D721Med (cell line): ENCODE measurements at regions not wholly inside any gene's neighbourhood (a gene's known extent, or its start where the extent isn't known, plus 50 kb on each side); places are given as distances from the start of the nearest gene placed in this dataset.
"Not testable (repeated sequence)": the region's sequence is repeated elsewhere in the genome, so short reads cannot be mapped to it uniquely, and the experiment has no call there.

Experiments
- DNase-seq: peaks from one replicate; pipeline ENCODE4 v3.0.0; 2011; ENCODE audit warnings: low spot score; ENCODE audit not compliant: insufficient read length
- FAIRE-seq: peaks from 2 replicates; lab custom pipeline; 2011; peaks lifted over from hg19 to GRCh38; lab: Jason Lieb, UNC
- TF ChIP-seq, protein P1 (sequence below): IDR thresholded peaks from 2 replicates; pipeline ENCODE4 v1.5.1; 2012; ENCODE audit warnings: mild to moderate bottlenecking, control low read depth; ENCODE audit not compliant: insufficient read depth; ENCODE audit errors: missing control alignments

DNA sequence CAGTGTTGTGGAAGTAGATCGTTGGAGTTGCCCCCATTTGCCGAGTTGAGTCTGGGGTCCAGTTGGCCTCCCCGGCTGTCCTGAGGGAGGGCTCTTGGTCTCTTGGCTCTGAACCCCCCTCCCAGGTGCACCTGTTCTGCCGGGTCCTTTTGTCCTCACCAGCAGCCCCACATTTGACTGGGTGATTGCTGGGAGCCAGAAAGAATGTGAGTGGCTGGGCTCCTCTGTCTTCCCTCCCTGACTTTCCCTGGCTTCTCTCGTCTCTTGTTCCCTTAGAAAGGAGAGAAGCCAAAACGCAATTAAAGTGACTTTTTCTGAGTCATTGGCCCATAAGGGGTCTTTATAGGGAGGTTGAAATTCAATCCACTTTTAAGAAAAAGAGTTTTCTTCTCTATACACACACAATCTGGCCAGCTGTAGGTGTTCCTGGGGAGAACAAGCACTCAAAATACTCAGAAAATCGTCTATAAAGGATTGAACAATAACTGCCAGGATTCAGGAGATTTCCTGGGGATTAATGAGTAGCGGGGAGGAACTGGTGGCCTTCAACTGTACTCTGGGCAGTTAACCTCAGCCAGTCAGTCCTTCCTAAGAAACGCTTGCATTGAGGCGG lies 131.0 kb downstream of the TMEM182 start:
- FAIRE-seq (no peak), DNase-seq (no peak)
- TF ChIP-seq, protein P1, sequence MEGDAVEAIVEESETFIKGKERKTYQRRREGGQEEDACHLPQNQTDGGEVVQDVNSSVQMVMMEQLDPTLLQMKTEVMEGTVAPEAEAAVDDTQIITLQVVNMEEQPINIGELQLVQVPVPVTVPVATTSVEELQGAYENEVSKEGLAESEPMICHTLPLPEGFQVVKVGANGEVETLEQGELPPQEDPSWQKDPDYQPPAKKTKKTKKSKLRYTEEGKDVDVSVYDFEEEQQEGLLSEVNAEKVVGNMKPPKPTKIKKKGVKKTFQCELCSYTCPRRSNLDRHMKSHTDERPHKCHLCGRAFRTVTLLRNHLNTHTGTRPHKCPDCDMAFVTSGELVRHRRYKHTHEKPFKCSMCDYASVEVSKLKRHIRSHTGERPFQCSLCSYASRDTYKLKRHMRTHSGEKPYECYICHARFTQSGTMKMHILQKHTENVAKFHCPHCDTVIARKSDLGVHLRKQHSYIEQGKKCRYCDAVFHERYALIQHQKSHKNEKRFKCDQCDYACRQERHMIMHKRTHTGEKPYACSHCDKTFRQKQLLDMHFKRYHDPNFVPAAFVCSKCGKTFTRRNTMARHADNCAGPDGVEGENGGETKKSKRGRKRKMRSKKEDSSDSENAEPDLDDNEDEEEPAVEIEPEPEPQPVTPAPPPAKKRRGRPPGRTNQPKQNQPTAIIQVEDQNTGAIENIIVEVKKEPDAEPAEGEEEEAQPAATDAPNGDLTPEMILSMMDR, result no peak

DNA sequence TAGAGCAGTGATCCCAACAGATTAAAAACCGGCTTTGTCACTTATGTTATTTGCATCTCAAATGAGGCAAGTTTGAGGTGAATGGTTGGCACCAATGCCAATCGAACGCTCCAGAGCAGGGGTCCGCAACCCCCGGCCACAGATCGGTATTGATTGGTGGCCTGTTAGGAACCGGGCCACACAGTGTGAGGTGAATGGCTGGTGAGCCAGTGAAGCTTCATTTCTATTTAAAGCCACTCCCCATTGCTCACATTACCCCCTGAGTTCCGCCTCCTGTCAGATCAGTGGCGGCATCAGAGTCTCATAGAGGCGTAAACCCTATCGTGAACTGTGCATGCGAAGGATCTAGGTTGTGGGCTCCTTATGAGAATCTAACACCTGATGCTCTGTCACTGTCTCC lies 132.0 kb downstream of the TMEM182 start:
- DNase-seq (no peak), FAIRE-seq (no peak)
- TF ChIP-seq, protein P1, result no peak

DNA sequence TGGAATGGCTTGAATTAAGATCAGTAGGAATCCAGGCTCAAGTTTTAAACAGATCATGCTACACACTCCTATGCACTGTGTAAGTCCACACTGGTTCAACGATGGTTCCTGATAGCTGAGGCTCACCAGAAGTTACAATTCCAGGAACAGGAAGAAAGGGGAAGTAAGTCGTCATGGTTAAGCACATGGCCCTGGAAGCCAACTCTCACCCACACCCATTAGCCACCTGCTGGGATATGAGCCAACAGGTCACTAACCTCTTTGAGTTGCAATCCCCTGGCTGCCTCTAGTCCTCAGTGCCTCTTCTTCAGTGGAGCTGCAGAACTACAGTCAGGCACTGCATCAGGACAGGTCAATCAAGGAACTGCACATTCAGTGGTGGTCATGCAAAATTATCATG lies 133.5 kb downstream of the TMEM182 start:
- DNase-seq (no peak), FAIRE-seq (no peak)
- TF ChIP-seq, protein P1, result no peak

GRCh38 chr2:102909240-102909639 lies 147.4 kb downstream of the TMEM182 start:
- DNase-seq, FAIRE-seq: not testable (repeated sequence)

DNA sequence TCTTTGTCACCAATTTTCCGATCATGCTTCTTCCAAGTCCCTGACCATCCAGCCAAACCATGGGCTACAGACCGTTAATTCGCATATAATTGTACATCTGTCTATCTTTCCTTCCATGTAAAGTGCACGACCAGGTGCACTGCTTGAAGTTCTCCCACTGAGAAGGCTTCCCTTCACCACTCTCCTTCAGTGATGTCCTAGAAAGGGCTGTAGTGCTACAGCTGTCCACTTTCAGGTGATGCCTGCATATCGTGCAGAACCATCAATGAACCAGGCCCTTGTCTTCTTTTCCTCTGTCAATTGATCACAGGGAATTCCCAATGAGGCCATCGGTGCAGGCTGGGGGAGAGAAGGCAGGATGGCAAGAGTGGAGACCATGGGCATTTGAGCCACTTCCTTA lies 148.9 kb downstream of the TMEM182 start:
- DNase-seq (no peak), FAIRE-seq (no peak)
- TF ChIP-seq, protein P1, result no peak

- TF ChIP-seq, protein P1, result no peak
- DNase-seq (no peak), FAIRE-seq (no peak)
These were observed 153.3 kb downstream of the TMEM182 start for GRCh38 chr2:102915128-102915527.

GRCh38 chr2:102922321-102922720 lies 160.5 kb downstream of the TMEM182 start:
- DNase-seq, result no peak
- FAIRE-seq, result no peak
- TF ChIP-seq, protein P1, result no peak
